ENCODE measurements at regions not wholly inside any gene's neighbourhood (a gene's known extent, or its start where the extent isn't known, plus 50 kb on each side); places are given as distances from the start of the nearest gene placed in this dataset.
"Not testable (repeated sequence)": the region's sequence is repeated elsewhere in the genome, so short reads cannot be mapped to it uniquely, and the experiment has no call there.

DNA sequence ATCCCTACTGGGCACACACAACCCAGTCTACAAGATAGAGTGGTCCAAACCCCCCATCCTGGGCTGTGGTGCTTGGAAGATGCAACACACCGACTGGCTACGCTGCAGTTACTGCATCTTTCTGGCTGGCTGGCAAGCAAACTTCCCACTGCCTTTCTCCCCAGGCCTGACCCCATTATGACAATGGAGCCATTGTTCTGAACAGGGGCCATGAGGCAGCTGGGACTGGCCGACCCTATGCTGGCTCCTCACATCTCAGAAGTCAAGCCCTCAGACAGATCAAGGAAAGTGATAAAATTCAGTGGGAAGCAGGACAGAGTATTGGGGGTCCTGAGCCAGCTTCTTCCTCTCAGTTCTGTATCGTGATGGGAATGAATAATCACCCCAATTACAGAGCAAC, 364.1 kb upstream of the ASIC2 start:
- no peak for DNase-seq

DNA sequence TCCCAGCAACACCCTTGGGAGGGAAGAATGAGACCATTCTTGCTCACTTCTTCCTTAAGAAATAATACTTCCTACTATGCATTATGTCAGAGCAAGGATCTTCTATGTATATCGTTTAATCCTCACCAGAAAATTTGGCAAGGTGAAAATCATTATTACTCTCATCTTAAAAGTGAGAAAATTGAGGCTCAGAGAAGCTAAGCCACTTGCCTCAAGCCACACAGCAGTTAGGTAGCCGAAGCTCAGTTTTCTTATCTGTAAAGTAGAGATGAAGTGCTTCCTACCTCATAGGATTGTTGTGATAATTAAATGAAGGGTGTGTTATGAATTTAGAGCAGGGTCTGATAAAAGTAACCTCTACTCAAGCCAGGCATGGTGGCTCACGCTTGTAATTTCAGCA, 368.9 kb upstream of the ASIC2 start:
- DNase-seq, result no peak

DNA sequence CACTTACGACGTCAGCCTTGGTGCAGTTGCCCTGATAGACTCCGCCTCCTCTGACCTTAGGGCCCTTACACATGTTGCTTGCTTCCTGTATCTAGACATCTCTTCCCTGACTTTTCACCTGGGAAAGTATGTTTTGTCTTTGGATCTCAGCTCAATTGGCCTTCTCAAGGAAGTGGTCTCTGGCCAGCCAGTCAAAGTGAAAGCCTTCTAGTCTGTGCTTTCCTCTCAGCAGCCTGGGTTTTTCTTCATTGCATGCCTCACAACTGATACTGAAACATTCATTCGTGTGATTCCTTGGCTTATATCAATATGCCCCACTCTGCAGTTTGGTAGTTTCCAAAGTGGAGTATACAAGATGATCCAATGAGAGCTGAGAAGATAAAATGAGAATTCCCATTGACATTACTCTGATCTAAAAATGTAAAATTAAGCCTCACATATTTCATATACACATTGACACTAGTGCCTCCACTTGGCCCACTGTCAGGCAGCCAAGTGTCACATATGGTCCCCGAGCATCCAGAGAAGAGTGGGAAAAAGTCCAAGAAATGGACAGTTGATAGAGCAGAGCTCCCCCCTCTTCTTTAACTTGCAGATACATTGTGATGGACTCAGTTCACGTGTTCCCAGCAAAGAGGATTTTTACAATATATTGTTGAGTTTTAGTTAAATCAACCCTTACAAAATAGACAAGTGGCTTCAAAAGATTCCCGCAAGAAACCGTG, 371.2 kb upstream of the ASIC2 start:
- no peak for DNase-seq

GRCh38 chr17:33667052-33667509, 374.0 kb upstream of the ASIC2 start:
- DNase-seq, result no peak

DNA sequence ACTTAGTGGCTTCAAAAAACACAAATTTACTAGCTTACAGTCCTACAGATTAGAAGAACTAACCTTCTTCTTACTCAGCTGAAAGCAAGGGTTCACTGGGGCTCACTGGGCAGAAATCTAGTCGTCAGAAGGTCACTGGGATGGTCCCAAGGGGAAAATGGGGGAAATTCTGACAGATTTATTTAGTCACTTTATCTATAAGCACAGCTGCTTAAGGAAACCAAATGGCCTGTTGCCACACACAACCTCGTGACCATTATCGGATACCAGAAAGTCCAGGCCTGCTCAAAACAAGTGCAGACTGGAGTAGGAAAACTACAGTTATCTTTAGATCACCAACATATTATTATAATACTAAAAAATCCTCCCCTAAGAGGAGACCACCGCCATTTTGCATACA, 374.6 kb upstream of the ASIC2 start:
- DNase-seq, result no peak

DNA sequence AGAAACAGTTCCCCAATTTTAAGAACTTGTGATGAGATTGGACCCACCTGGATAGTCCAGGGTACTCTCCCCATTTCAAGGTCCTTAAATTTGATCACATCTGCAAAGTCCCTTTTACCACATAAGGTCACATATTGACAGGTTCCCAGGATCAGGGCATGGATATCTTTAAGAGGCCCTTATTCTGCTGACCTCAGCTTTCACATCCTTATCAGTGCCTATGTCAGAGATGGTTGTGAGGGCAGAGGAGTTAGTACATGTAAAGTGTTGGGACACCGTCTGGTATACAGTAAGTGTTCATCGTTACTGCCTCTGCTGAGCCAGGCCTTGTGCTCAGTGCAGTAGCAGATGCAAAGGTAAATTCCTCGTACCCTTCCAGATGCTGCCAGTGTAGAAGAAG, 375.4 kb upstream of the ASIC2 start:
- no peak for DNase-seq

- no peak for DNase-seq
These were observed 378.4 kb upstream of the ASIC2 start for GRCh38 chr17:33671491-33671890.

GRCh38 chr17:33674685-33675084, 381.6 kb upstream of the ASIC2 start:
- DNase-seq, result peak; percentile 50

- no peak for DNase-seq
These were observed 383.3 kb upstream of the ASIC2 start for GRCh38 chr17:33676444-33676843.

- DNase-seq, result no peak
These were observed 386.5 kb upstream of the ASIC2 start for GRCh38 chr17:33679595-33679994.

DNA sequence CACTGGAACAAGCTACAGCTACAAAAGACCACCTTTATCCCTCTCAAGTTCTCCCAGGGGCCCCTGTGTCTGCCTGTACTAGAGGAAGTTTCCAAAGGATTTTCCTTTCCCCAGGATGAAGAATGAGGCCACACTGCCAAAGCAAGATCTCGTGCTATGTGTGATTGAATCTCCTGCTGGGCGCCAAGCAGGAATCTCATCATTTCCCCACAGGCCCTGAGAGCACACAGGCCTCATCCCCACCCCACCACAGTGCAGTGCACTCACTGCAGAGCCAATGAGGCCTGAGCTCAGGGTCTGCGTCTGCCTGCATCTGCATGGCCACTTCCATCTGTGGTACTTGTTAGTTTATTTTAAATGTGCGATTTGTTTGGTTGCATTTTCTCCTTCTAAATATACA, 387.4 kb upstream of the ASIC2 start:
- DNase-seq, result no peak

DNA sequence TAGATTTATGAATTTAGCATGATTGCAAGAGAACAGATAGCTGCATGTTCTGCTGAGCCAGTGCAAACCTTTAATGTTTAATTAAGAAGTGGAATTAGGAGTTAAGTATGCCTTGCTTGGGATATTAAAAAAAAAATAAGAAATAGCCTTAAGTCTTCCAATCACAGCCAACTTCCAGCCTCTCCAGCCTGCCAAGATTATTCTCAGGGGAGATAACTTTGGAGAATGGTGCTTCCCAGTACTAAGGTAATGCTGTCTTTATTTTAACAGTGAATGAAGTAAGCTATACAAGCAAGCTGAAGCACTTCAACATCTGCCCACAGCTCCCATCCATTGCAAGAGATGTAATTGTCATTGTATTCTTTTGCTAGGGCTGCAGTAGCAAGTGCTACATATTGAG, 389.5 kb upstream of the ASIC2 start:
- DNase-seq, result no peak

DNA sequence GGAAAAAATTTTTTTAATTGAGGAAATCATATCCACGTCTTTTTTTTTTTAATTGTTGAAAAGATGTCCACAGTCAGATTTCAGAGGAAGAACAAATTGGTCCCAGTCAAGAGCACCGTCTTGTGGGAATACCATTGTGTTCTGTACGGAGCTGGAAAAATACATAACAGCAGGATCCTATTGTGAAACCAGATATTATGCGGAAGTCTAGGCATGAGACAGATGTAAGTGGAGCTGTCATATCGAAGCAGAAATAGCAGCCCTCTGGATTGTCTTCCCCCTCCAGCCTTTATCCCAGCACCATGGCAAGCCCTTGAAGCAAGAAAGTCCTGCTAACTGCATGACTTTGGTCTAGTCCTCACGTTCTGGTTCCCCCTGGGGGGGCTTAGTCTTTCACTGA, 391.6 kb upstream of the ASIC2 start:
- DNase-seq, result no peak

GRCh38 chr17:33686171-33686570, 393.1 kb upstream of the ASIC2 start:
- no peak for DNase-seq

DNA sequence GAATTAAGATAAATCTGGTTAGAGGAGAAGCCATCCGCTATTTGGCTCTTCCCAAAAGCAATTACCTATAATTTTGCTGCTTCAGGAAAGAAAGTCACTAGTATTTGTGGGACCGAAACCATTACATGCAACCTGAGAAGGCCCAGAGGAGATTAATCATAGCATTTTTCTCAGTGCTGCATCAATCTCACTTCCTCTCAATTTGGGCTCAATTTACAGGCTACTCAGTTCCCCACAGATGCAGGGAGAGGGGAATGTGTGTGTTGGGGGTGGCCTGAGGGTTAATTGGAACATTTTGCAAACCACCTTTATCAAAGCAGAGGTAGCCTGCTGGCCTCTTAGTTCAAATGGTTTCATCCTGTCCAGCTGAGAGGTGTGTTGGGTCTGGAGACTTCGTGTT, 394.7 kb upstream of the ASIC2 start:
- no peak for DNase-seq

- DNase-seq, result no peak
These were observed 395.7 kb upstream of the ASIC2 start for GRCh38 chr17:33688771-33689170.

- DNase-seq, result no peak
These were observed 396.6 kb upstream of the ASIC2 start for GRCh38 chr17:33689725-33690124.

DNA sequence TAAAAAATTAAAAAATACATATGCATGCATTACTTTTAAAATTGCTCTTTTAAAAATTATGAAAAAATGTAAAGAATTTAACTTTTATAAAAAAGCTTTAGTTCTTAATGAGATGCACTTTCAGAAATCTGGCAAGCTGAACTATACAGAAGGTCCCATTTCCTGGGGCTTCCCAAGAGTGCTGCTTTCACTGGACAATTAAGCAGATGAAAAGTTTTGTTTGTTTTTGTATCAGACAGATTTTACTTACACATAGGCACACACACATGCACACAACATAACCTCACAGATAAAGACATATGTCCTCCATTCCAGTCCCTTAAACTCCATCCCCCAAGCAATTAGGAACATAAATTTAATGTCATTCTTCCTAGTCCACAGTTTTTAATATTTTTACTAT, 402.3 kb upstream of the ASIC2 start:
- DNase-seq, result no peak

GRCh38 chr17:33696102-33696501, 403.0 kb upstream of the ASIC2 start:
- no peak for DNase-seq

- DNase-seq, result no peak
These were observed 404.5 kb upstream of the ASIC2 start for GRCh38 chr17:33697557-33697956.

- DNase-seq, result no peak
These were observed 408.8 kb upstream of the ASIC2 start for GRCh38 chr17:33701910-33702309.

DNA sequence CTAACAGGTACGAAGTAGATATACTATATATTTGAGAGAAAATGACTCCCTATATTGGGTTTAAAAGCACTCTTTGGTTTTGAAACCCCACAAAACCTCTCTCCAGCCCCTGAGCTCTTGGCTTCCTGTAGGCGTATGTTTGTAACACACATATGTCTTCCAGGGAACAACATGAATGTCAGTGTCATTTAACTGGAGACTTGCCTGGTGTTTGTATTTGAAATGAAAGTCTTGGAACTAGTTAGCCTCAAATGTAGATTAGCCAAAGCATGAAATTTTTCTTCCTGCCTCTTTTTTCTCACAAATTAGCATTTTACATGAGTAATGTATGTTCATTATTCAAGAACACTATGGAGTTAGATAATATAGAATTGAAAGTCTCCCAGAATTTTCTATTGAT, 411.8 kb upstream of the ASIC2 start:
- no peak for DNase-seq

DNA sequence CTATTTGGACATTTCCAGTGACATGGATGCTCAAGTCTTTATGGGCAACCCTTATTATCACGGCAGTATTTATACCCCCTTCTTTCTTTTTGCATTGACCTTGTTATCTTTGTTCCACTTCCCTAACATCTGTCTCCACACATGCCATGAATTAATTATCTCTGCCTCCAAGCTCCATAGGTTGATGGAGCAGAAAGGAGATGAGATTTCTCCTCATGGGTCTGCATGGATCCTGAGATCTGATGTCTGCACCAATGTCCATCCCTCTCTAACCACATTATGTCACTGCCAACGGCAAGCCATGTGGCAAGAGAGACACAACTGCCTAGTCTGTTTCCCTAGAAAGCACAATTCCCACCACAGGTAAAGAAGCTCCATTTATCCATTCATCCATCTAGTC, 416.8 kb upstream of the ASIC2 start:
- no peak for DNase-seq

DNA sequence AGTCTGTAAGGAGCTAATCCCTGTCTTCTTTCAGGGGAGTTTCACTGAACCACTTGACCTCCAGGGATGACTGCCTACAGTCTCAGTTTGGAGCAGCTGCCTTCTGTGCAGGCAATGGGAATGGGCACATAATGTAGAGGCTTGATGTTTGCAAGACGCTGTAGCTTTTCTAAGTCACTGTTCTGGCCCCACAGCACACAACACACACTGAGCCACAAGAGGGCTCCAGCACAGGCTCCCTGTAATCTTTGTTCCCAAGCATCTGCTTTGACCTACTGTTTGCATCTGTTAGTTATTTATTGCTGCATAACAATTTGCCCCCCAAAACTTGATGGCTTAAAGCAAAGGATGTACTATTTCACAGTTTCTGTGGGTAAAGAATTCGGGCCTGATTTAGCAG, 419.0 kb upstream of the ASIC2 start:
- DNase-seq, result no peak

- no peak for DNase-seq
These were observed 423.9 kb upstream of the ASIC2 start for GRCh38 chr17:33716957-33717356.

DNA sequence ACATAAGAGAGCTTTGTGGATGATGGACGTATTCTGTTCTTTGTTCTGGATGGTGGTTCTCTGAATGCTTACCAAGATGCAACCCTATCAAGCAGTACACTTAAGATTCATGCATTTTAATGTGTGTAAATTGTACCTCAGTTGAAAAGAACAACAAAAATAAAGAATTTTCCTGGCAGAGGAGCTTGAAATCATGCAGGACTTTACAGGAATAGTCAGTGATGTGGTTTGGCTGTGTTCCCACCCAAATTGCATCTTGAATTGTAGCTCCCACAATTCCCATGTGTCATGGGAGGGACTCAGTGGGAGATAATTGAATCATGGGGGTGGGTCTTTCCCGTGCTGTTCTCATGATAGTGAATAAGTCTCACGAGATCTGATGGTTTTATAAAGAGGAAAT, 430.6 kb upstream of the ASIC2 start:
- not testable (repeated sequence) for DNase-seq

Data from kidney glomerular epithelial cell (primary cell).